ENCODE measurements at regions not wholly inside any gene's neighbourhood (a gene's known extent, or its start where the extent isn't known, plus 50 kb on each side); places are given as distances from the start of the nearest gene placed in this dataset.
"Not testable (repeated sequence)": the region's sequence is repeated elsewhere in the genome, so short reads cannot be mapped to it uniquely, and the experiment has no call there.

DNA sequence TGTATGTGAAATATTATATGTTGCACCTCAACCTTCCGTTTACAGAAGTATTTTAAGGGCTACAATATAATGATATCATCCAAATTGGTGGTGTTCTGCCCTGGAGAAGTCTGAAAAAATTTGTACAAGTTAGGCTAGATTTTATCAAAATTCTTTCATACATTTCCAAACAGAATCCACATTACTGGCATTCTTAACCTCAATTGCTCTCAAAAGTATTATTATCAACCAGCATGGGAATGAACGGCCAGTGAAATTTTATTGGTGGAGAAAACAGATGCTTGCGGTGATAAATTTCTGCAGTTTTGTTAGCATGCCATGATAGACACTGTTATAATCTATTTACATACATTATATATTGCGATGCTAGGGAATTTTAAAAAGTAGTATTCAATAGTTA, 88.3 kb upstream of the TFPI start:
- Mint-ChIP-seq H3K27ac (no peak overlapping the region), H3K36me3 (ENCODE audit: low read depth) (no peaks in the 10 kb centered on the region), H3K4me1 (no peaks in the 10 kb centered on the region), H3K27me3 (no peaks in the 10 kb centered on the region), H3K4me3 (no peak overlapping the region)
- ATAC-seq (no peak), DNase-seq (no peak)
- no peaks in the 10 kb centered on the region for H3K9me3 ChIP-seq (ENCODE audit: control insufficient read depth, low read length, poor library complexity, severe bottlenecking)

GRCh38 chr2:187644486-187644885, 90.3 kb upstream of the TFPI start:
- Mint-ChIP-seq H3K4me1 (no peaks in the 10 kb centered on the region), H3K27me3 (no peaks in the 10 kb centered on the region), H3K36me3 (ENCODE audit: low read depth) (no peaks in the 10 kb centered on the region), H3K27ac (no peak overlapping the region), H3K4me3 (no peak overlapping the region)
- ATAC-seq: no peak
- H3K9me3 ChIP-seq (ENCODE audit: control insufficient read depth, low read length, poor library complexity, severe bottlenecking): no peaks in the 10 kb centered on the region
- no peak for DNase-seq

DNA sequence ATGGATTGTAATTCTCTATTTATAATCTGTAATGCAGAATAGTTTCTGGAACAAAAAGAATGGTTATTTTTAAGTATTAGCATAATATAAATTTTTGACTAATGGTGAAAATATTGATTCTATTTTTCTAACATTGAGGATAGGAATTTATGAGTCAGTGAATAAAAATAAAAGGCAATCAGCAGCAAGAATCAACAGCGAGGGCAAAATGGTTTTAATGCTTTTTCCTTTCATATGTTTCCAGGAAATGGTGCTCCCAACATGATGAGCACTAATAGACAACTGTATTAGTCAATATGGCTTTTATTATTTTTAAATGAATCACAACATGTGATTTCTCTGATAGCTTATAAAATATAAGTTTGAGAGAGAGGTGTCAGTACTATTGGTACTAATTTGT, 90.7 kb upstream of the TFPI start:
- no peaks in the 10 kb centered on the region for H3K36me3 Mint-ChIP-seq (ENCODE audit: low read depth)
- no peaks in the 10 kb centered on the region for H3K27me3 Mint-ChIP-seq
- DNase-seq: no peak
- no peaks in the 10 kb centered on the region for H3K9me3 ChIP-seq (ENCODE audit: control insufficient read depth, low read length, poor library complexity, severe bottlenecking)
- no peak for ATAC-seq
- H3K4me3 Mint-ChIP-seq: no peak overlapping the region
- no peak overlapping the region for H3K27ac Mint-ChIP-seq
- H3K4me1 Mint-ChIP-seq: no peaks in the 10 kb centered on the region

- Mint-ChIP-seq H3K27ac (no peak overlapping the region), H3K4me1 (no peaks in the 10 kb centered on the region), H3K36me3 (ENCODE audit: low read depth) (no peaks in the 10 kb centered on the region), H3K27me3 (no peaks in the 10 kb centered on the region), H3K4me3 (no peak overlapping the region)
- no peak for DNase-seq
- no peaks in the 10 kb centered on the region for H3K9me3 ChIP-seq (ENCODE audit: control insufficient read depth, low read length, poor library complexity, severe bottlenecking)
- ATAC-seq: no peak
Observed at GRCh38 chr2:187646556-187646955, 92.3 kb upstream of the TFPI start.

DNA sequence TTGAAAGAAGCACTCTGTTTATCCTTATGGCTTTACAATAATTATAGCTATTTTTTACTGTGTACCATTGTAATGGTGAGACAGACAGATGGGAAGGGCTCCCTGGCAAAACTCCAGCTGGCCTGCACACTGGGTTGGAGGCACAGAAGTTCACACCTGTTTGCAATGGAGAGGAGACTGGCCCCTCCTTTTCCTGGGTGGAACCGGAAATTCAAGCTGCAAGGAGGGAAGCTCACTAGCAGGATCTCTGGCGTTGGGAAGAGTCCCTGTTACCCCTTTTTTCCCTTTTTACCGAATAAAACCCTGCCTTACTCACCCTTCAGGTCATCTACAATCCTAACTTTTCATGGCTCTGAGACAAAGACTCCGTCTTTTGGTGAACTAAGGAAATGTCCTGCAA, 100.3 kb upstream of the TFPI start:
- ATAC-seq: no peak

GRCh38 chr2:187655001-187655400, 100.8 kb upstream of the TFPI start:
- Mint-ChIP-seq H3K4me1 (no peaks in the 10 kb centered on the region), H3K36me3 (ENCODE audit: low read depth) (no peaks in the 10 kb centered on the region), H3K27me3 (no peaks in the 10 kb centered on the region), H3K4me3 (no peak overlapping the region), H3K27ac (no peak overlapping the region)
- H3K9me3 ChIP-seq (ENCODE audit: control insufficient read depth, low read length, poor library complexity, severe bottlenecking): no peaks in the 10 kb centered on the region
- DNase-seq (no peak), ATAC-seq (no peak)

More for the DNA sequence above, 100.3 kb upstream of the TFPI start:
- Mint-ChIP-seq H3K27ac (no peak overlapping the region), H3K36me3 (ENCODE audit: low read depth) (no peaks in the 10 kb centered on the region), H3K4me3 (no peak overlapping the region), H3K27me3 (no peaks in the 10 kb centered on the region), H3K4me1 (no peaks in the 10 kb centered on the region)
- DNase-seq: no peak
- H3K9me3 ChIP-seq (ENCODE audit: control insufficient read depth, low read length, poor library complexity, severe bottlenecking): no peaks in the 10 kb centered on the region

DNA sequence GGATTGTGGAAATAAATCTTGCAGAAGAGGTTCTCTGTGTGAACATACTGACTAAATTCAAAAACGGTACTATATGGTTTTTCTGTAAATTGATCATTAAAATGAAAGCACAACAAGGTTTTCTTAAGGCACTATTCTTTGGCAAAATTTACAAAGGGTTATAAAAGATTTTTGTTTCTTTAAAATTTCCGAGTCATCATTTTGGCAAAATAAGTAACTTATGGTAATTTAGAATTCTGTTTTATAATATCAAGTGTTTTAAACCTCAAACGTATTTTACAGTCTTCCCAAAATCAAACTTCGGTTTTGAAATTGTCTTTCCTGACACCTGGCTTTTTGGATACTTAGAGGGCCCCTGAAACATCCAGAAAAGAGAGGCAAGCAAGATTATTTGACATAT, 101.9 kb upstream of the TFPI start:
- Mint-ChIP-seq H3K4me1 (no peaks in the 10 kb centered on the region), H3K27ac (no peak overlapping the region), H3K36me3 (ENCODE audit: low read depth) (no peaks in the 10 kb centered on the region), H3K27me3 (no peaks in the 10 kb centered on the region), H3K4me3 (no peak overlapping the region)
- H3K9me3 ChIP-seq (ENCODE audit: control insufficient read depth, low read length, poor library complexity, severe bottlenecking): no peaks in the 10 kb centered on the region
- no peak for ATAC-seq
- no peak for DNase-seq

DNA sequence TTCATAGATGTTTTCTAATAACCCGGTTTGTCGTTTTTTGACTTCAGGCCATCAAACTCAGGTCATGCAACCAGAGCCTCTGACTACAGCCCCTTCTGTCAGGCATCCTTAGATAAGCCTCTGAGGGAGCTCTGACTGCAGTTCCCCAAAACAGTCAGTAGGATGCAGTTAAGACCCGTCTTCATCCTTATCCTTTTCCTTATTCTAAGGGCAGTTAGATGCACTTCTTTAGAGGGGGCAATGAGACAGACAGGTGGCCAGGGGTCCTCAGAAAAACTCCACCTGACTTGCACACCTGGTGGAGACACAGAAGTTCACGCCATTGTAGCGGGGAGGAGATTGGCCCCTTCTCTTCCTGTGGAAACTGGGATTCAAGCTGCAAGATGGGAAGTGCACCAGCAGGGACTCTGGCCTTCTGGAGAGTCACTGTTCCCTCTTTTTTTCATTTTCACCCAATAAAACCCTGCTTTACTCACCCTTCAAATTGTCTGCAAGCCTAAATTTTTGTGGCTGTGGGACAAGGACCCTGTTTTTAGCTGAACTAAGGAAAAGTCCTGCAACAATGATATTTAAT, 104.8 kb upstream of the TFPI start:
- Mint-ChIP-seq H3K4me3 (no peak overlapping the region), H3K27ac (no peak overlapping the region), H3K27me3 (no peaks in the 10 kb centered on the region), H3K36me3 (ENCODE audit: low read depth) (no peaks in the 10 kb centered on the region), H3K4me1 (no peaks in the 10 kb centered on the region)
- no peak for ATAC-seq
- no peak for DNase-seq
- no peaks in the 10 kb centered on the region for H3K9me3 ChIP-seq (ENCODE audit: control insufficient read depth, low read length, poor library complexity, severe bottlenecking)

DNA sequence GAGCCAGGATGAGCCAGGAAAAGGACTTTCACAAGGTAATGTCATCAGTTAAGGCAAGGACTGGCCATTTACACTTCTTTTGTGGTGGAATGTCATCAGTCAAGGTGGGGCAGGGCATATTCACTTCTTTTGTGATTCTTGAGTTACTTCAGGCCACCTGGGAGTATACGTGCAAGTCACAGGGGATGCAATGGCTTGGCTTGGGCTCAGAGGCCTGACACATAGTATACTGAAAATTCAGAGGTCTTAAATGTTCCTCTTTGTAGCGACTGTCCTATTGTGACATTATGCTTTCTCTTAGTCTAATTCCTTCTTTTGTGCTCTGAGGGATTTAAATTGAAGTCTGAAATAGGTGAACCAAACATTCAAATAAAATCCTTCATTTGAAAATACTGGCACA, 121.8 kb upstream of the TFPI start:
- not testable (repeated sequence) for H3K36me3 Mint-ChIP-seq (ENCODE audit: low read depth); H3K4me3 Mint-ChIP-seq; H3K9me3 ChIP-seq (ENCODE audit: control insufficient read depth, low read length, poor library complexity, severe bottlenecking); DNase-seq; H3K4me1 Mint-ChIP-seq; H3K27ac Mint-ChIP-seq; H3K27me3 Mint-ChIP-seq; ATAC-seq

GRCh38 chr2:187679454-187679853, 125.2 kb upstream of the TFPI start:
- H3K27me3 Mint-ChIP-seq: no peaks in the 10 kb centered on the region
- H3K4me3 Mint-ChIP-seq: no peak overlapping the region
- ATAC-seq (no peak), DNase-seq (no peak)
- no peaks in the 10 kb centered on the region for H3K36me3 Mint-ChIP-seq (ENCODE audit: low read depth)
- no peaks in the 10 kb centered on the region for H3K9me3 ChIP-seq (ENCODE audit: control insufficient read depth, low read length, poor library complexity, severe bottlenecking)
- no peak overlapping the region for H3K27ac Mint-ChIP-seq
- H3K4me1 Mint-ChIP-seq: no peaks in the 10 kb centered on the region

- no peaks in the 10 kb centered on the region for H3K36me3 Mint-ChIP-seq (ENCODE audit: low read depth)
- H3K9me3 ChIP-seq (ENCODE audit: control insufficient read depth, low read length, poor library complexity, severe bottlenecking): no peaks in the 10 kb centered on the region
Observed at GRCh38 chr2:187684174-187684573, 129.9 kb upstream of the TFPI start.

GRCh38 chr2:187686416-187687024, 132.3 kb upstream of the TFPI start:
- H3K4me1 Mint-ChIP-seq: no peaks in the 10 kb centered on the region
- ATAC-seq: no peak
- H3K27ac Mint-ChIP-seq: no peak overlapping the region
- H3K4me3 Mint-ChIP-seq: no peak overlapping the region
- H3K27me3 Mint-ChIP-seq: no peaks in the 10 kb centered on the region
- no peaks in the 10 kb centered on the region for H3K9me3 ChIP-seq (ENCODE audit: control insufficient read depth, low read length, poor library complexity, severe bottlenecking)
- no peak for DNase-seq
- no peaks in the 10 kb centered on the region for H3K36me3 Mint-ChIP-seq (ENCODE audit: low read depth)

More at GRCh38 chr2:187684174-187684573, 129.9 kb upstream of the TFPI start:
- H3K27ac Mint-ChIP-seq: no peak overlapping the region
- H3K4me3 Mint-ChIP-seq: no peak overlapping the region
- DNase-seq (no peak), ATAC-seq (no peak)
- H3K4me1 Mint-ChIP-seq: no peaks in the 10 kb centered on the region
- H3K27me3 Mint-ChIP-seq: no peaks in the 10 kb centered on the region

GRCh38 chr2:187687585-187687984, 133.3 kb upstream of the TFPI start:
- Mint-ChIP-seq H3K27ac (no peak overlapping the region), H3K4me3 (no peak overlapping the region), H3K4me1 (no peaks in the 10 kb centered on the region), H3K27me3 (no peaks in the 10 kb centered on the region), H3K36me3 (ENCODE audit: low read depth) (no peaks in the 10 kb centered on the region)
- no peak for ATAC-seq
- no peak for DNase-seq
- no peaks in the 10 kb centered on the region for H3K9me3 ChIP-seq (ENCODE audit: control insufficient read depth, low read length, poor library complexity, severe bottlenecking)

- H3K27ac Mint-ChIP-seq: no peak overlapping the region
- H3K36me3 Mint-ChIP-seq (ENCODE audit: low read depth): no peaks in the 10 kb centered on the region
- H3K4me1 Mint-ChIP-seq: no peaks in the 10 kb centered on the region
- DNase-seq (no peak), ATAC-seq (no peak)
- no peaks in the 10 kb centered on the region for H3K9me3 ChIP-seq (ENCODE audit: control insufficient read depth, low read length, poor library complexity, severe bottlenecking)
- no peaks in the 10 kb centered on the region for H3K27me3 Mint-ChIP-seq
- no peak overlapping the region for H3K4me3 Mint-ChIP-seq
Observed at GRCh38 chr2:187689372-187689771, 135.1 kb upstream of the TFPI start.
